Astrocyte (in vitro differentiated cells and primary cell): ENCODE measurements at regions not wholly inside any gene's neighbourhood (a gene's known extent, or its start where the extent isn't known, plus 50 kb on each side); places are given as distances from the start of the nearest gene placed in this dataset.

Experiments used
- CTCF ChIP-seq: IDR thresholded peaks from 2 replicates; pipeline ENCODE4 v1.5.1; 2011; ENCODE audit warnings: low read depth, mild to moderate bottlenecking, inconsistent platforms, low read length, moderate library complexity; ENCODE audit not compliant: insufficient read depth
- EZH2 ChIP-seq: IDR thresholded peaks from 2 replicates; pipeline ENCODE4 v1.6.1; 2012; ENCODE audit warnings: mild to moderate bottlenecking, low read length, inconsistent platforms; ENCODE audit not compliant: insufficient read depth

GRCh38 chr18:73693091-73693490, 454.5 kb downstream of the FBXO15 start:
- TF ChIP-seq CTCF, result no peak
- TF ChIP-seq EZH2, result no peak
